ENCODE measurements at regions not wholly inside any gene's neighbourhood (a gene's known extent, or its start where the extent isn't known, plus 50 kb on each side); places are given as distances from the start of the nearest gene placed in this dataset.

DNA sequence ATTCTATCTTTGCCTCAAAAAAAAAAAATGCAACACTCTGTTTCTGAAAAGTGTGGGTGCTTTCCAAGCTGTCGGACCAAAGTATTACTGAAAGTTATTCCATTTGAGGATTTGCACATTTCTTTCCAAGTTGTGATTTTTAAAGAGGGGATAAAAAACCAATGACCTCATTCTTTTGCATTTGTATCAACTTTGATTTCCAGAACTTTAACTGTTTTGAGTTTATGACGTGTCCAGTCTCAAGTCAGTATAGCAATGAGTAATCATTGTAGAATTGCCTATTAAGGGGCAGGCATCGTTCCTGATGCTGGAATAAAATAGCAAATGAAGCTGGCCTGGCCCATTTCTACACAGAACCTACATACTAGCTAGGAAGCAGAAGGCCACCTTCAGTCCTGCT lies 229.6 kb upstream of the RBFOX1 start:
- no peak for ATAC-seq (ENCODE audit: insufficient number of reproducible peaks, low FRiP score, low read depth)
- no peak overlapping the region for H3K4me3 ChIP-seq
- H3K27ac ChIP-seq = no peak overlapping the region
- no peaks in the 10 kb centered on the region for H3K9me3 ChIP-seq
- TF ChIP-seq, protein P1, sequence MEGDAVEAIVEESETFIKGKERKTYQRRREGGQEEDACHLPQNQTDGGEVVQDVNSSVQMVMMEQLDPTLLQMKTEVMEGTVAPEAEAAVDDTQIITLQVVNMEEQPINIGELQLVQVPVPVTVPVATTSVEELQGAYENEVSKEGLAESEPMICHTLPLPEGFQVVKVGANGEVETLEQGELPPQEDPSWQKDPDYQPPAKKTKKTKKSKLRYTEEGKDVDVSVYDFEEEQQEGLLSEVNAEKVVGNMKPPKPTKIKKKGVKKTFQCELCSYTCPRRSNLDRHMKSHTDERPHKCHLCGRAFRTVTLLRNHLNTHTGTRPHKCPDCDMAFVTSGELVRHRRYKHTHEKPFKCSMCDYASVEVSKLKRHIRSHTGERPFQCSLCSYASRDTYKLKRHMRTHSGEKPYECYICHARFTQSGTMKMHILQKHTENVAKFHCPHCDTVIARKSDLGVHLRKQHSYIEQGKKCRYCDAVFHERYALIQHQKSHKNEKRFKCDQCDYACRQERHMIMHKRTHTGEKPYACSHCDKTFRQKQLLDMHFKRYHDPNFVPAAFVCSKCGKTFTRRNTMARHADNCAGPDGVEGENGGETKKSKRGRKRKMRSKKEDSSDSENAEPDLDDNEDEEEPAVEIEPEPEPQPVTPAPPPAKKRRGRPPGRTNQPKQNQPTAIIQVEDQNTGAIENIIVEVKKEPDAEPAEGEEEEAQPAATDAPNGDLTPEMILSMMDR (IDR thresholded peaks at IDR 0.05) = no peak
- no peak for DNase-seq (ENCODE audit: low spot score)
- H3K36me3 ChIP-seq = no peaks in the 10 kb centered on the region
- H3K4me1 ChIP-seq (ENCODE audit: control insufficient read depth in 1 of 2, low read depth in 2 of 2) = no peaks in the 10 kb centered on the region
- no peaks in the 10 kb centered on the region for H3K27me3 ChIP-seq (replicated peaks; ENCODE audit: insufficient read depth)

DNA sequence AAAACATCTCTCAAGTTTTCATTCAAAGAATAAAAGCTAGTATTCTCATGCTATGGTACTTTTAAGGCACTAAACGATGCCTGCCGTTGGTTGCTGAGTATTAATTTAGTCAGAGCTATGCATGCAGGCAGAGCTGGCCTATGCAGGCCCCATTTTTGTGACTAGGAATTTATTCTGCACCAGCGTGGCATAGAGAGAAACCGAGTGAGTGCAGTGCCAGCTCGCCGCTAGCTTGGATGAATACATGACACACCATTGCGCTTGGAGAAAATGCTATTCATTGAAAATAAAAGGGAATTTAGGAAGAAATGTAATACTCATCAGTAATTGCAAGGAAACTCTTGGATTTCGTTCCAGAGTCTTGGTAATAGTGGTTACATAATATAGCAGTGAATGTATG lies 231.6 kb upstream of the RBFOX1 start:
- TF ChIP-seq, protein P1 (IDR thresholded peaks at IDR 0.05) = no peak
- no peaks in the 10 kb centered on the region for H3K4me1 ChIP-seq (ENCODE audit: control insufficient read depth in 1 of 2, low read depth in 2 of 2)

DNA sequence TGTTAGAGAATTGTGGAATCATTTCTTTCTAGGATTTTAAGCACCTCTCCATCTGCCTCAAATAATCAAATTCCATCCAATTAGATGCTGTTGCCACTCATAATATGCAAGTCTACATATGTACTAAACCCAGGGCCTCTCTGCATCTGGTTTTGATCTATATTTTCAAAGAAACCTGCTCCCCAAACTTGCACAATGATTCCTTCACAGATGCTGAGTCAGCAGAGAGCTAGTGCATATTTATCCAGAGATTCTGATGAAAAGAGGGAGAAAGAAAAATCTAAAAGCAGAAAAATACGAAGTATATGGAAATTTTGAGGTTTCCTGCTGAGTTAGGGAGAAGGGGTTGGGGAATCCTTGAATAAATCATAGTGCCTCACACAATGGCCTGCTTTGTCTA lies 235.1 kb upstream of the RBFOX1 start:
- no peaks in the 10 kb centered on the region for H3K4me1 ChIP-seq (ENCODE audit: control insufficient read depth in 1 of 2, low read depth in 2 of 2)
- TF ChIP-seq, protein P1 (IDR thresholded peaks at IDR 0.05) = no peak
- ATAC-seq (ENCODE audit: insufficient number of reproducible peaks, low FRiP score, low read depth) = no peak
- H3K36me3 ChIP-seq = no peaks in the 10 kb centered on the region
- H3K9me3 ChIP-seq = no peaks in the 10 kb centered on the region
- H3K4me3 ChIP-seq = no peak overlapping the region
- H3K27me3 ChIP-seq (replicated peaks; ENCODE audit: insufficient read depth) = no peaks in the 10 kb centered on the region
- no peak overlapping the region for H3K27ac ChIP-seq
- DNase-seq (ENCODE audit: low spot score) = no peak

More for the DNA sequence above, 231.6 kb upstream of the RBFOX1 start:
- ATAC-seq (ENCODE audit: insufficient number of reproducible peaks, low FRiP score, low read depth) = no peak
- no peaks in the 10 kb centered on the region for H3K36me3 ChIP-seq
- H3K27me3 ChIP-seq (replicated peaks; ENCODE audit: insufficient read depth) = no peaks in the 10 kb centered on the region
- no peak overlapping the region for H3K27ac ChIP-seq
- DNase-seq (ENCODE audit: low spot score) = no peak
- no peak overlapping the region for H3K4me3 ChIP-seq
- no peaks in the 10 kb centered on the region for H3K9me3 ChIP-seq

DNA sequence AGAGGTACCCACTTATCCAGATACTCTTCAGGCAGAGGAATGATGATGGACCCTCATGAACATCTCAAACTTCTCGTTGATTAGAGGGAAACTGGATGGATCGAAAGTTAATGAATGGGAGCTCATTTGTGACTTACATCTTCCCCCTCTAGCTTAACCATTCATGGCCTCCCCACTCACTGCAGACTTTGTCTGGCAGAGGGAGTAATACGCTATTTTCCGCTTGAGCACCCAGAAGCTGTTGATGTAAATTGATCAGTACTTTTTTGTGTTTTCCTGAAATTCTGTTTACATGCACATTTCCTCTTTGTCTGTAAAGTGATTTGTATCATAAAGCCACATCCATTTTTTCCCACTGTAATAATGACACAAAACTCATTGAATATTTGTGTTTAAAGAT lies 239.1 kb upstream of the RBFOX1 start:
- Histone ChIP-seq H3K36me3 (no peaks in the 10 kb centered on the region), H3K4me3 (no peak overlapping the region), H3K27ac (no peak overlapping the region), H3K27me3 (replicated peaks; ENCODE audit: insufficient read depth) (no peaks in the 10 kb centered on the region), H3K4me1 (ENCODE audit: control insufficient read depth in 1 of 2, low read depth in 2 of 2) (no peaks in the 10 kb centered on the region), H3K9me3 (no peaks in the 10 kb centered on the region)
- DNase-seq (ENCODE audit: low spot score) (no peak), ATAC-seq (ENCODE audit: insufficient number of reproducible peaks, low FRiP score, low read depth) (no peak)
- TF ChIP-seq, protein P1 (IDR thresholded peaks at IDR 0.05) = no peak

DNA sequence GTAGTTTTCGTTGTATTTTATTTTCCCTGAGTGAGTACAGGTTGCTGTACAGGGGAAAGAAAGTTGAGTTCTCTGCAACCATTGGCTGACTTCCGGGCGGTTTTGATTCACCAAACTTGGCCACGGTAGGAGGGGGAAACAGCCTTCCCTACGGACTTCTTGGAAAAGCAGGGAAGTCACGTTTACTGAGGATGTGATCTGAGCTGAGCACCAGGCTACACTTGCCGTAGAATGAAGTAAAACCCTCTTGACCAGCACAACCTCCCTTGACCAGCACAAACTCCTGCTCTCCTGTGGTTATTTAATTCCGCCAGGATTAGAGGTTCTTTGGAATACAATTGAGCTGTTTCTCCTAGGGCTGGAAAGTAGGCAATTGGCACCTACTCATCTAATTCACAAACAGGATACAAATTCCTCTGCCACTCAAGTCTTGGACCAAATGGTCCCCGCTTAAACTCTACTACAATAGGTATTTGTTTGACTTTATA lies 242.0 kb upstream of the RBFOX1 start:
- H3K4me1 ChIP-seq (ENCODE audit: control insufficient read depth in 1 of 2, low read depth in 2 of 2) = no peaks in the 10 kb centered on the region
- no peaks in the 10 kb centered on the region for H3K27me3 ChIP-seq (replicated peaks; ENCODE audit: insufficient read depth)
- no peak for ATAC-seq (ENCODE audit: insufficient number of reproducible peaks, low FRiP score, low read depth)

More for the DNA sequence above, 242.0 kb upstream of the RBFOX1 start:
- no peak for DNase-seq (ENCODE audit: low spot score)
- Histone ChIP-seq H3K4me3 (no peak overlapping the region), H3K9me3 (no peaks in the 10 kb centered on the region), H3K36me3 (no peaks in the 10 kb centered on the region), H3K27ac (no peak overlapping the region)
- TF ChIP-seq, protein P1 (IDR thresholded peaks at IDR 0.05) = no peak

Data from thoracic aorta (tissue), 2 donors.